Prostate gland (tissue), 2 donors: ENCODE measurements at regions not wholly inside any gene's neighbourhood (a gene's known extent, or its start where the extent isn't known, plus 50 kb on each side); places are given as distances from the start of the nearest gene placed in this dataset.
A peak's percentile ranks its signal among the peaks of the same experiment; 100 is the strongest.

ENCODE experiments used
- DNase-seq: peaks from one replicate; pipeline ENCODE4 v3.0.0-alpha.2; 2019; ENCODE audit warnings: low spot score
- H3K27ac ChIP-seq, 2 donors: fragments of 200-600 bp; sonication (generic); 2 replicates each; pipeline ENCODE4 v1.5.1; 2017 to 2019
- H3K27me3 ChIP-seq: fragments of 200-600 bp; sonication (generic); replicated peaks from 2 replicates; pipeline ENCODE4 v1.5.1; 2019; ENCODE audit not compliant: insufficient read depth
- H3K36me3 ChIP-seq, 2 donors: fragments of 200-600 bp; sonication (generic); 1 replicate in 1 of 2; 2 replicates in 1 of 2; pipeline versions ENCODE4 v1.5.1 to v1.8.1; 2017 to 2019
- H3K4me1 ChIP-seq: fragments of 200-600 bp; sonication (generic); replicated peaks from 2 replicates; pipeline ENCODE4 v1.5.1; 2019
- H3K4me3 ChIP-seq, 2 donors: fragments of 200-600 bp; sonication (generic); 2 replicates each; pipeline ENCODE4 v1.5.1; 2017 to 2019
- H3K9me3 ChIP-seq: fragments of 200-600 bp; sonication (generic); 2 replicates; pipeline ENCODE4 v1.5.1; 2017
- POLR2A ChIP-seq: fragments of 450-650 bp; IDR thresholded peaks from one replicate; pipeline ENCODE4 v1.6.1; 2016; ENCODE audit warnings: antibody characterized with exemption, mild to moderate bottlenecking
- POLR2AphosphoS5 ChIP-seq: sonication (generic); formaldehyde crosslinking; IDR thresholded peaks from one replicate; pipeline ENCODE4 v1.6.1; 2017; ENCODE audit warnings: antibody characterized with exemption
- WGBS: methylation state at CpG from one replicate; pipeline ENCODE4 v1.1.5; 2018; 5-methylcytosine and 5-hydroxymethylcytosine counted together
- intact Hi-C: fragments of 100-400 bp; cut with DNase I; formaldehyde crosslinking; loops from one replicate; pipeline ENCODE4 v1.14.2; 2022
- TF ChIP-seq, protein P1 (sequence below), 4 experiments: fragments of 200-600 bp in 2 of 4; fragments of 450-650 bp in 2 of 4; sonication (generic) in 2 of 4; IDR thresholded peaks; 1 replicate in 3 of 4; 2 replicates in 1 of 4; pipeline ENCODE4 v1.5.1; 2016 to 2019; ENCODE audit warnings: antibody characterized with exemption in 4 of 4, mild to moderate bottlenecking in 2 of 4, moderate library complexity in 2 of 4

GRCh38 chr3:19070325-19070724 lies 78.0 kb upstream of the KCNH8 start:
- Histone ChIP-seq H3K4me1 (no peaks in the 10 kb centered on the region), H3K9me3 (no peaks in the 10 kb centered on the region), H3K27me3 (no peaks in the 10 kb centered on the region), H3K36me3 (no peaks in the 10 kb centered on the region), H3K27ac (no peak overlapping the region), H3K4me3 (no peak overlapping the region)
- intact Hi-C loops: no loop called here
- 76% methylated on average over 1 of the region's 1 CpG for WGBS
- TF ChIP-seq, protein P1, sequence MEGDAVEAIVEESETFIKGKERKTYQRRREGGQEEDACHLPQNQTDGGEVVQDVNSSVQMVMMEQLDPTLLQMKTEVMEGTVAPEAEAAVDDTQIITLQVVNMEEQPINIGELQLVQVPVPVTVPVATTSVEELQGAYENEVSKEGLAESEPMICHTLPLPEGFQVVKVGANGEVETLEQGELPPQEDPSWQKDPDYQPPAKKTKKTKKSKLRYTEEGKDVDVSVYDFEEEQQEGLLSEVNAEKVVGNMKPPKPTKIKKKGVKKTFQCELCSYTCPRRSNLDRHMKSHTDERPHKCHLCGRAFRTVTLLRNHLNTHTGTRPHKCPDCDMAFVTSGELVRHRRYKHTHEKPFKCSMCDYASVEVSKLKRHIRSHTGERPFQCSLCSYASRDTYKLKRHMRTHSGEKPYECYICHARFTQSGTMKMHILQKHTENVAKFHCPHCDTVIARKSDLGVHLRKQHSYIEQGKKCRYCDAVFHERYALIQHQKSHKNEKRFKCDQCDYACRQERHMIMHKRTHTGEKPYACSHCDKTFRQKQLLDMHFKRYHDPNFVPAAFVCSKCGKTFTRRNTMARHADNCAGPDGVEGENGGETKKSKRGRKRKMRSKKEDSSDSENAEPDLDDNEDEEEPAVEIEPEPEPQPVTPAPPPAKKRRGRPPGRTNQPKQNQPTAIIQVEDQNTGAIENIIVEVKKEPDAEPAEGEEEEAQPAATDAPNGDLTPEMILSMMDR (IDR thresholded peaks at IDR 0.05): no peak
- no peak for TF ChIP-seq POLR2AphosphoS5
- TF ChIP-seq POLR2A: no peak
- DNase-seq: no peak

GRCh38 chr3:19065027-19065426 lies 83.3 kb upstream of the KCNH8 start:
- no peak for DNase-seq
- Histone ChIP-seq H3K27ac (no peak overlapping the region), H3K9me3 (no peaks in the 10 kb centered on the region), H3K4me1 (no peaks in the 10 kb centered on the region), H3K4me3 (no peak overlapping the region), H3K36me3 (no peaks in the 10 kb centered on the region), H3K27me3 (no peaks in the 10 kb centered on the region)
- WGBS: 3% methylated on average over 1 of the region's 1 CpG
- no peak for TF ChIP-seq POLR2A
- TF ChIP-seq, protein P1 (IDR thresholded peaks at IDR 0.05): peak in 3 of 4 experiments; percentile 11 to 31 (median 27)
- intact Hi-C loops: loop anchor here (10.0 kb wide), 1 partner anchor 800 kb away; no protein-coding TSS in a partner anchor

DNA sequence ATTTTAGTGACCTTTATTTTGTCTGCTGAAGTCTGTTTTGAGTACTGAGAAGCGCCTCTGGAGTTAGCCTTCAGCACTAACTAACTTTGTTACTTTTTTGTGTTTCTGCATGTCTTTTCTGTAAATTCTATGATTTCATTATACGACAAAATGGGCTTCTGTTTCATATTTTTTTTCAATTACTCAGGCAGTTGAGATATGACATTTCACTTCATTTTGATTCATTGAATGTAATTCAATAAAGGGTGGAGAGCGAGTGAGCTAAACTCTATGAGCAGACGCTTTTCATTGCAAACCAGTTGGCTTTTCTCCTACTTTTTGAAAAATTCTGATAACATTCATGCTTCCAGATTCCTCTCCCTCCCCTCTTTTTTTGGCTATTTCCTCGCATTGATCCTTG lies 84.4 kb upstream of the KCNH8 start:
- intact Hi-C loops: loop anchor here (10.0 kb wide), 1 partner anchor 801 kb away; no protein-coding TSS in a partner anchor
- WGBS: 83% methylated on average over 5 of the region's 5 CpGs
- Histone ChIP-seq H3K27me3 (no peaks in the 10 kb centered on the region), H3K9me3 (no peaks in the 10 kb centered on the region), H3K36me3 (no peaks in the 10 kb centered on the region), H3K4me1 (no peaks in the 10 kb centered on the region), H3K27ac (no peak overlapping the region), H3K4me3 (no peak overlapping the region)
- no peak for DNase-seq
- TF ChIP-seq, protein P1 (IDR thresholded peaks at IDR 0.05): no peak
- no peak for TF ChIP-seq POLR2AphosphoS5
- TF ChIP-seq POLR2A: no peak

- H3K9me3 ChIP-seq: no peaks in the 10 kb centered on the region
- no peaks in the 10 kb centered on the region for H3K27me3 ChIP-seq
- H3K4me3 ChIP-seq: no peak overlapping the region
- intact Hi-C loops: loop anchor here (10.0 kb wide), 1 partner anchor 804 kb away; no protein-coding TSS in a partner anchor
- H3K27ac ChIP-seq: no peak overlapping the region
- TF ChIP-seq POLR2A (no peak), POLR2AphosphoS5 (no peak)
- TF ChIP-seq, protein P1 (IDR thresholded peaks at IDR 0.05): no peak
- H3K36me3 ChIP-seq: no peaks in the 10 kb centered on the region
- no peaks in the 10 kb centered on the region for H3K4me1 ChIP-seq
- DNase-seq: no peak
- WGBS: 88% methylated on average over 1 of the region's 1 CpG
Measured at GRCh38 chr3:19060404-19060803, 87.9 kb upstream of the KCNH8 start.

- Histone ChIP-seq H3K4me1 (no peaks in the 10 kb centered on the region), H3K9me3 (no peaks in the 10 kb centered on the region), H3K4me3 (no peak overlapping the region), H3K36me3 (no peaks in the 10 kb centered on the region), H3K27ac (no peak overlapping the region), H3K27me3 (no peaks in the 10 kb centered on the region)
- no peak for DNase-seq
- TF ChIP-seq, protein P1 (IDR thresholded peaks at IDR 0.05): no peak
- TF ChIP-seq POLR2AphosphoS5 (no peak), POLR2A (no peak)
- intact Hi-C loops: no loop called here
- WGBS: 93% methylated on average over 1 of the region's 1 CpG
Measured at GRCh38 chr3:19052874-19053273, 95.4 kb upstream of the KCNH8 start.
